ENCODE measurements at regions not wholly inside any gene's neighbourhood (a gene's known extent, or its start where the extent isn't known, plus 50 kb on each side); places are given as distances from the start of the nearest gene placed in this dataset.

DNA sequence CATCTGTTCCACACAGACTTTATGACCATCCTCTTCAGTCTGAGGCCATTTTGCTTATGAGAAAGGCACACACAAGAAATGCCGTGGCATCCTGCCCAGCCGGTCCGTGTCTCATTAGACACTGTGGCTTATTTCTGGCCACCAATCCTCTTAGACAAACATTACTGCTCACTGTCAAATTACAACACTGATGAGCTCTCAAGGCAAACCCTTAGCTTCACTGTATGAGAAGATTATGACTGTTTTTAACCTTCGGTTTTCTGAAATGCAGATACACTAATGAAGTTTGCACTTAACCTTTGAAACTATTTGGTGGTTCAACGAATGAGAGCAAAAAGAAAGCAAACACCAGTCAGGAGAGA is 50.5 kb upstream of the DST start:
- TF ChIP-seq, protein P1, sequence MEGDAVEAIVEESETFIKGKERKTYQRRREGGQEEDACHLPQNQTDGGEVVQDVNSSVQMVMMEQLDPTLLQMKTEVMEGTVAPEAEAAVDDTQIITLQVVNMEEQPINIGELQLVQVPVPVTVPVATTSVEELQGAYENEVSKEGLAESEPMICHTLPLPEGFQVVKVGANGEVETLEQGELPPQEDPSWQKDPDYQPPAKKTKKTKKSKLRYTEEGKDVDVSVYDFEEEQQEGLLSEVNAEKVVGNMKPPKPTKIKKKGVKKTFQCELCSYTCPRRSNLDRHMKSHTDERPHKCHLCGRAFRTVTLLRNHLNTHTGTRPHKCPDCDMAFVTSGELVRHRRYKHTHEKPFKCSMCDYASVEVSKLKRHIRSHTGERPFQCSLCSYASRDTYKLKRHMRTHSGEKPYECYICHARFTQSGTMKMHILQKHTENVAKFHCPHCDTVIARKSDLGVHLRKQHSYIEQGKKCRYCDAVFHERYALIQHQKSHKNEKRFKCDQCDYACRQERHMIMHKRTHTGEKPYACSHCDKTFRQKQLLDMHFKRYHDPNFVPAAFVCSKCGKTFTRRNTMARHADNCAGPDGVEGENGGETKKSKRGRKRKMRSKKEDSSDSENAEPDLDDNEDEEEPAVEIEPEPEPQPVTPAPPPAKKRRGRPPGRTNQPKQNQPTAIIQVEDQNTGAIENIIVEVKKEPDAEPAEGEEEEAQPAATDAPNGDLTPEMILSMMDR (conservative IDR thresholded peaks at IDR 0.05) = no peak
- Mint-ChIP-seq H3K27me3 (no peaks in the 10 kb centered on the region), H3K27ac (peak overlapping the region; percentile 75), H3K4me1 (ENCODE audit: unreplicated experiment) (peaks cover 16% of the 10 kb centered on the region), H3K9me3 (no peaks in the 10 kb centered on the region), H3K36me3 (peaks cover 6% of the 10 kb centered on the region), H3K4me3 (peak overlapping the region; percentile 68)
- DNase-seq (ENCODE audit: extremely low spot score, unreplicated experiment) = no peak

DNA sequence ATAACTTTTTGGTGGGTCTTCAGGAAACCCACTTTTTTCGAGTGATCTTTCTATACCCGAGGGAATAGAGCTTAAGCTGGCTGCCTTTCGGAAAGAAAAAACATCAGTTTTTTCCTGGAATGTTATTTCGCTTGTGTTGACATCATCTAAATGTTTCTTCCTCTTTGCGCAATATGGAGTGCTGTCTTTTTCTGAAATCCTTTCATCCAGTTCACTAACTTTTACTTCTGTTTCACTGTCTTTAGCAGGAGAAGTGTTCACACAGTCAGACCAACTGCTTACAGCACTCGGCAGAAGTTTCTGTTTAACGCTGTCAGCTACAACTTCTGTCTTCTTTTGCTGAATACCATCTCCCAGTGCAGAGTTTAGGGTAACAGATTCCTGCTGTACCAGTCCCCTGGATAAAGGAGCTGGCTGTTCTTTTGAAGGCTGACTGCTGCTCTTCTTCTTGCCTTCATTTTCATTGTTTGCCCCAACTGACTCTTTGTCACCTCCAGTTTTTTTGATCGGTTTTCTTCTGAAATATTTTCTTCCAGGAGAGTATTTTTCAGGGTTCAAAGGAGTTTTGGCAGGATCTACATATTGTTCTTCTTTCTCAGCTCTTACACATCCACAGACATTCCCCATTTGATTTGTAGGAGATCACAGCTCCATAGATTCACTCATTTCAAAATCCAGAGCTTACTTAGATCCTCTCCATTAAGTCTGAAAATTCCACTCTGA is 50.0 kb upstream of the DST start:
- Mint-ChIP-seq H3K27ac (peak overlapping the region; percentile 75), H3K9me3 (no peaks in the 10 kb centered on the region), H3K36me3 (peaks cover 6% of the 10 kb centered on the region), H3K4me3 (peak overlapping the region; percentile 68), H3K4me1 (ENCODE audit: unreplicated experiment) (peaks cover 16% of the 10 kb centered on the region), H3K27me3 (no peaks in the 10 kb centered on the region)
- TF ChIP-seq, protein P1 (conservative IDR thresholded peaks at IDR 0.05) = no peak
- no peak for DNase-seq (ENCODE audit: extremely low spot score, unreplicated experiment)
